ENCODE measurements at regions not wholly inside any gene's neighbourhood (a gene's known extent, or its start where the extent isn't known, plus 50 kb on each side); places are given as distances from the start of the nearest gene placed in this dataset.

DNA sequence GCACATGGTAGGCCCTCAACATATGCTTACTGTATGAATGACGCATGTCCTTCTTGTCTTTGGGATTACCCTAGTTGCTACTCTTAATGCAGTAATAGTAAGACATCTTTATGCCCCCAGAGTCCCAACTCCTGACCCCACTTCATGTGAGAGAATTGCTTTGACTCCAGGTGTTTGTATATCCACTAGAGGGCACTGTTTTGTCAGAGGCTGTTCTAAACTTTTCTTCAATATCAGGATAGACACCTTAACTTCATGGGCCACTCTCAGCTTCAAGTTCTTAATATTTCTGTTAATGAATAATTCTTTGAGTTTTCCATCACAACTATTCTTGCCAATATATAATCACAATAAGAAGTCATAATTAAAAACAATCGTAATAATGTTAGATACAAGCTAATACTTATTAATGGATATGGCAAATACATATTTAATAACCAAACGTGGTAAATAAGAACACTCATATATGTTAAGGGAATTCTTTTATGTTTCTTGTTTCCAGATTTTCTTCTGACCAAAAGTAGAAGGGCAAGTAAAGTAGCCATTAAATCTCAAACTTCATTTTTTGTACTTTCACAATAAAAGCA lies 337.2 kb upstream of the DNAJC19 start:
- no peak for TF ChIP-seq EZH2 (IDR thresholded peaks at IDR 0.05; ENCODE audit: insufficient read depth, poor library complexity, severe bottlenecking)
- no peak for TF ChIP-seq EZH2phosphoT487 (IDR thresholded peaks at IDR 0.05; ENCODE audit: insufficient read depth, low read depth)
